HCT116 (cell line): ENCODE measurements at regions not wholly inside any gene's neighbourhood (a gene's known extent, or its start where the extent isn't known, plus 50 kb on each side); places are given as distances from the start of the nearest gene placed in this dataset.

ENCODE experiments used
- POLR2A ChIP-seq: IDR thresholded peaks from 2 replicates; pipeline ENCODE4 v1.7.0; 2011; ENCODE audit warnings: borderline replicate concordance; ENCODE audit not compliant: insufficient read depth, insufficient read length; ENCODE audit errors: extremely low read depth
- POLR2AphosphoS5 ChIP-seq: IDR thresholded peaks from 2 replicates; pipeline ENCODE4 v1.6.1; 2011; ENCODE audit warnings: mild to moderate bottlenecking, low read depth, low read length, moderate library complexity
- SP1 ChIP-seq: IDR thresholded peaks from 2 replicates; pipeline ENCODE4 v1.6.1; 2012; ENCODE audit warnings: low read depth
- YY1 ChIP-seq: IDR thresholded peaks from 2 replicates; pipeline ENCODE4 v1.6.1; 2011; ENCODE audit warnings: low read length, low read depth, moderate library complexity, mild to moderate bottlenecking; ENCODE audit not compliant: insufficient replicate concordance; ENCODE audit errors: extremely low read depth
- TF ChIP-seq, protein P1 (sequence below), 3 experiments: fragments of 200-600 bp in 1 of 3; sonication (generic) in 1 of 3; IDR thresholded peaks in 2 of 3; conservative IDR thresholded peaks in 1 of 3; 2 replicates each; pipeline ENCODE4 v1.5.1; 2012 to 2017; ENCODE audit warnings: low read depth in 2 of 3, low read length in 2 of 3, antibody characterized with exemption in 1 of 3, borderline replicate concordance in 1 of 3, control low read depth in 1 of 3, mild to moderate bottlenecking in 1 of 3, mixed read lengths in 1 of 3, mixed run types in 1 of 3, moderate library complexity in 1 of 3; ENCODE audit not compliant: insufficient read depth in 1 of 3
- TF ChIP-seq, protein P2 (sequence below): IDR thresholded peaks from 2 replicates; pipeline ENCODE4 v1.6.1; 2012; ENCODE audit warnings: low read depth

DNA sequence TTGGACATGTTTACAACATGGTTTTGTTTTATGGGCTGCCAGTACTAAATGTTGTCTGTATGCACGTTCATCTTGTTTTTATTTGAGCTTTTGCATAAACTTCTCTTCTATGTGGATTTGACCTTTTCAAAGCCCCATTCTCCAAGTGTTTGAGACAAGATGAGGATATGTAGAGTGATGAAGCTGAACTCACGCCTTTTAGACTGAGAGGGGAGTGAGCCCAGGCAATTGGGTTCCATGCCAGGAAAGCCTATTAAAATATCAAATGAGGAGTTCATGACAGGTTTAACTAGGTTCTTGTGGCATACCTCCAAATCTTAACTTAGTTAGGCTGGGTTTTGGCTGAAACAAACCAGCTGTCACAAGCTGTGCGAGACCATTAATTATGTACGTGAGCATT, 170.4 kb upstream of the LDB2 start:
- no peak for TF ChIP-seq POLR2A
- TF ChIP-seq, protein P1, sequence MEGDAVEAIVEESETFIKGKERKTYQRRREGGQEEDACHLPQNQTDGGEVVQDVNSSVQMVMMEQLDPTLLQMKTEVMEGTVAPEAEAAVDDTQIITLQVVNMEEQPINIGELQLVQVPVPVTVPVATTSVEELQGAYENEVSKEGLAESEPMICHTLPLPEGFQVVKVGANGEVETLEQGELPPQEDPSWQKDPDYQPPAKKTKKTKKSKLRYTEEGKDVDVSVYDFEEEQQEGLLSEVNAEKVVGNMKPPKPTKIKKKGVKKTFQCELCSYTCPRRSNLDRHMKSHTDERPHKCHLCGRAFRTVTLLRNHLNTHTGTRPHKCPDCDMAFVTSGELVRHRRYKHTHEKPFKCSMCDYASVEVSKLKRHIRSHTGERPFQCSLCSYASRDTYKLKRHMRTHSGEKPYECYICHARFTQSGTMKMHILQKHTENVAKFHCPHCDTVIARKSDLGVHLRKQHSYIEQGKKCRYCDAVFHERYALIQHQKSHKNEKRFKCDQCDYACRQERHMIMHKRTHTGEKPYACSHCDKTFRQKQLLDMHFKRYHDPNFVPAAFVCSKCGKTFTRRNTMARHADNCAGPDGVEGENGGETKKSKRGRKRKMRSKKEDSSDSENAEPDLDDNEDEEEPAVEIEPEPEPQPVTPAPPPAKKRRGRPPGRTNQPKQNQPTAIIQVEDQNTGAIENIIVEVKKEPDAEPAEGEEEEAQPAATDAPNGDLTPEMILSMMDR (IDR thresholded peaks at IDR 0.05 in 2 of 3, conservative IDR thresholded peaks at IDR 0.05 in 1 of 3; ENCODE audit: borderline replicate concordance in 1 of 3, insufficient read depth in 1 of 3, low read depth in 2 of 3, low read length in 2 of 3), result no peak
- TF ChIP-seq POLR2AphosphoS5, result no peak
- TF ChIP-seq, protein P2, sequence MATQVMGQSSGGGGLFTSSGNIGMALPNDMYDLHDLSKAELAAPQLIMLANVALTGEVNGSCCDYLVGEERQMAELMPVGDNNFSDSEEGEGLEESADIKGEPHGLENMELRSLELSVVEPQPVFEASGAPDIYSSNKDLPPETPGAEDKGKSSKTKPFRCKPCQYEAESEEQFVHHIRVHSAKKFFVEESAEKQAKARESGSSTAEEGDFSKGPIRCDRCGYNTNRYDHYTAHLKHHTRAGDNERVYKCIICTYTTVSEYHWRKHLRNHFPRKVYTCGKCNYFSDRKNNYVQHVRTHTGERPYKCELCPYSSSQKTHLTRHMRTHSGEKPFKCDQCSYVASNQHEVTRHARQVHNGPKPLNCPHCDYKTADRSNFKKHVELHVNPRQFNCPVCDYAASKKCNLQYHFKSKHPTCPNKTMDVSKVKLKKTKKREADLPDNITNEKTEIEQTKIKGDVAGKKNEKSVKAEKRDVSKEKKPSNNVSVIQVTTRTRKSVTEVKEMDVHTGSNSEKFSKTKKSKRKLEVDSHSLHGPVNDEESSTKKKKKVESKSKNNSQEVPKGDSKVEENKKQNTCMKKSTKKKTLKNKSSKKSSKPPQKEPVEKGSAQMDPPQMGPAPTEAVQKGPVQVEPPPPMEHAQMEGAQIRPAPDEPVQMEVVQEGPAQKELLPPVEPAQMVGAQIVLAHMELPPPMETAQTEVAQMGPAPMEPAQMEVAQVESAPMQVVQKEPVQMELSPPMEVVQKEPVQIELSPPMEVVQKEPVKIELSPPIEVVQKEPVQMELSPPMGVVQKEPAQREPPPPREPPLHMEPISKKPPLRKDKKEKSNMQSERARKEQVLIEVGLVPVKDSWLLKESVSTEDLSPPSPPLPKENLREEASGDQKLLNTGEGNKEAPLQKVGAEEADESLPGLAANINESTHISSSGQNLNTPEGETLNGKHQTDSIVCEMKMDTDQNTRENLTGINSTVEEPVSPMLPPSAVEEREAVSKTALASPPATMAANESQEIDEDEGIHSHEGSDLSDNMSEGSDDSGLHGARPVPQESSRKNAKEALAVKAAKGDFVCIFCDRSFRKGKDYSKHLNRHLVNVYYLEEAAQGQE, result no peak
- no peak for TF ChIP-seq SP1
- no peak for TF ChIP-seq YY1
